ENCODE measurements at regions not wholly inside any gene's neighbourhood (a gene's known extent, or its start where the extent isn't known, plus 50 kb on each side); places are given as distances from the start of the nearest gene placed in this dataset.

DNA sequence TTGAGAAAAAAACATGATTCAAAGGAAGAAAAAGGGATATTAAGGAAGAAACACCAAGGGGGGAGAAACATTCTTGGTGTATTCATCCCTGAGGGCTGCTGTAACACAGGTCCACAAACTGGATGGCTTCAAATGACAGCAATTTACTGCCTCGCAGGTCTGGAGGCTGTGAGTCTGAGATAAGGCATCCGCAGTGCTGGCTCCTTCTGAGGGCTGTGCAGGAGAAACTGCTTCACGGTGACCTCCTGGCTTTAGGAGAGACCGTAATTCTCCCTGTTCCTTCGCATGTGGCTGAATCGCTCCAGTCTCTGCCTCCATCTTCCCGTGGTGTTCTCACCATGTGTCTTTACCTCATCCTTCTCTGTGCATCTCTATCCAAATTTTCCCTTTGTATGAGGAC lies 490.7 kb downstream of the EIPR1 start:
- no peaks in the 10 kb centered on the region for H3K4me1 ChIP-seq
- H3K36me3 ChIP-seq = no peaks in the 10 kb centered on the region
- intact Hi-C loops (cut with DNase I; ENCODE audit: low total_unique reads) = no loop called here
- no peak for TF ChIP-seq POLR2A (IDR thresholded peaks at IDR 0.05)
- no peak for TF ChIP-seq CTCF (IDR thresholded peaks at IDR 0.05)
- no peaks in the 10 kb centered on the region for H3K9me3 ChIP-seq
- no peak overlapping the region for H3K27ac ChIP-seq
- no peak overlapping the region for H3K4me3 ChIP-seq
- no peak for DNase-seq
- no peaks in the 10 kb centered on the region for H3K27me3 ChIP-seq

DNA sequence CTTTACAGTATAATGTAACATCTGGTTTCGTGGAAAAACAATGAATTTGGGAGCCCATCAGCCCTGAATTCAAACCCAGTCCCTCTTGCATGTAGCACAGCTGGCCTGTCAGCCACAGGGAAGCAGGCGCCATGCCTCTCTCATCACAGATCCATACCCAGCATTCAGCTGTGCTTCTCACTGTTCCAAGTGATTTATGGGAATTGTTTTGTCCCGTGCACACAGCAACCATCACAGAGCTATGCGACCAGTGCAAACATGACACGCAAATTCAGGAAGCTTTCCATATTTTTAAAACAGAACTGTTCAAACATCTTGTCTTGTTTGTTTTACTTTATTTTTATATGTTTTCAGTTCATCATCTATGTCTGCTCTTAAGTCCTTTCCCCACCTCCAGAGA lies 496.1 kb downstream of the EIPR1 start:
- intact Hi-C loops (cut with DNase I; ENCODE audit: low total_unique reads) = no loop called here

DNA sequence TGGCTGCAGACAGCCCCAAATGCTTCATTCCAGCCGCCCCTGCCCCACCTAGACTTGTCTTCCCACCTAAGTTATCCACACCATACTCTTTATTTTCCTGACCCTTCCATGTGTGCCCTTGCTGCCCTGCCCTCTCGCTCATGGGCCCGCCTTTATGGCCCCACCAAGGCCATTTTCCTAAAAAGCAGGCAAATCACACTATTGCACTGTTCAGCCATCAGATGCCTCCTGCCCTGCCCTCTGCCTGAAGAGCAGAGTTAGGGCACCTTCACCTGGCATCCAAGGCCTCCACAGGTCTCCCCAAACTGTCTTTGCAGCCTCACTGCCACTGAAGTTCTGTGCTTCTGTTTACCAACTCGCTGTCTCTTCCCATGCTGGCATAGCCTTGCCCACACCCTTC lies 496.7 kb downstream of the EIPR1 start:
- no peak overlapping the region for H3K27ac ChIP-seq
- H3K36me3 ChIP-seq = no peaks in the 10 kb centered on the region
- H3K4me3 ChIP-seq = no peak overlapping the region
- no peak for DNase-seq
- intact Hi-C loops (cut with DNase I; ENCODE audit: low total_unique reads) = no loop called here
- no peaks in the 10 kb centered on the region for H3K4me1 ChIP-seq
- H3K27me3 ChIP-seq = no peaks in the 10 kb centered on the region
- H3K9me3 ChIP-seq = no peaks in the 10 kb centered on the region
- TF ChIP-seq CTCF (IDR thresholded peaks at IDR 0.05) = no peak

More for the DNA sequence above, 496.1 kb downstream of the EIPR1 start:
- TF ChIP-seq CTCF (IDR thresholded peaks at IDR 0.05) (no peak), POLR2A (IDR thresholded peaks at IDR 0.05) (no peak)
- no peaks in the 10 kb centered on the region for H3K36me3 ChIP-seq
- no peaks in the 10 kb centered on the region for H3K27me3 ChIP-seq
- no peak overlapping the region for H3K27ac ChIP-seq
- no peaks in the 10 kb centered on the region for H3K4me1 ChIP-seq
- H3K4me3 ChIP-seq = no peak overlapping the region
- no peaks in the 10 kb centered on the region for H3K9me3 ChIP-seq
- DNase-seq = no peak

- H3K4me1 ChIP-seq = no peaks in the 10 kb centered on the region
- H3K27me3 ChIP-seq = no peaks in the 10 kb centered on the region
- no peak overlapping the region for H3K27ac ChIP-seq
- H3K4me3 ChIP-seq = no peak overlapping the region
- TF ChIP-seq CTCF (IDR thresholded peaks at IDR 0.05) (no peak), POLR2A (IDR thresholded peaks at IDR 0.05) (no peak)
- intact Hi-C loops (cut with DNase I; ENCODE audit: low total_unique reads) = no loop called here
- no peaks in the 10 kb centered on the region for H3K36me3 ChIP-seq
- H3K9me3 ChIP-seq = no peaks in the 10 kb centered on the region
- no peak for DNase-seq
Measured at GRCh38 chr2:2879781-2880180, 497.8 kb downstream of the EIPR1 start.

- Histone ChIP-seq H3K4me3 (no peak overlapping the region), H3K9me3 (no peaks in the 10 kb centered on the region), H3K27ac (no peak overlapping the region), H3K4me1 (no peaks in the 10 kb centered on the region), H3K36me3 (no peaks in the 10 kb centered on the region), H3K27me3 (no peaks in the 10 kb centered on the region)
- TF ChIP-seq POLR2A (IDR thresholded peaks at IDR 0.05) (no peak), CTCF (IDR thresholded peaks at IDR 0.05) (no peak)
- intact Hi-C loops (cut with DNase I; ENCODE audit: low total_unique reads) = no loop called here
- DNase-seq = no peak
Measured at GRCh38 chr2:2879071-2879470, 498.5 kb downstream of the EIPR1 start.

Measured in uterus (tissue), 3 donors.